GM19467 (cell line): ENCODE measurements at regions not wholly inside any gene's neighbourhood (a gene's known extent, or its start where the extent isn't known, plus 50 kb on each side); places are given as distances from the start of the nearest gene placed in this dataset.

ENCODE experiments used
- ATAC-seq: cut with Tn5 transposase; IDR thresholded peaks from one replicate; pipeline ENCODE4 v1.9.1; 2021; ENCODE audit warnings: mild to moderate bottlenecking, moderate library complexity; ENCODE audit not compliant: unreplicated experiment

DNA sequence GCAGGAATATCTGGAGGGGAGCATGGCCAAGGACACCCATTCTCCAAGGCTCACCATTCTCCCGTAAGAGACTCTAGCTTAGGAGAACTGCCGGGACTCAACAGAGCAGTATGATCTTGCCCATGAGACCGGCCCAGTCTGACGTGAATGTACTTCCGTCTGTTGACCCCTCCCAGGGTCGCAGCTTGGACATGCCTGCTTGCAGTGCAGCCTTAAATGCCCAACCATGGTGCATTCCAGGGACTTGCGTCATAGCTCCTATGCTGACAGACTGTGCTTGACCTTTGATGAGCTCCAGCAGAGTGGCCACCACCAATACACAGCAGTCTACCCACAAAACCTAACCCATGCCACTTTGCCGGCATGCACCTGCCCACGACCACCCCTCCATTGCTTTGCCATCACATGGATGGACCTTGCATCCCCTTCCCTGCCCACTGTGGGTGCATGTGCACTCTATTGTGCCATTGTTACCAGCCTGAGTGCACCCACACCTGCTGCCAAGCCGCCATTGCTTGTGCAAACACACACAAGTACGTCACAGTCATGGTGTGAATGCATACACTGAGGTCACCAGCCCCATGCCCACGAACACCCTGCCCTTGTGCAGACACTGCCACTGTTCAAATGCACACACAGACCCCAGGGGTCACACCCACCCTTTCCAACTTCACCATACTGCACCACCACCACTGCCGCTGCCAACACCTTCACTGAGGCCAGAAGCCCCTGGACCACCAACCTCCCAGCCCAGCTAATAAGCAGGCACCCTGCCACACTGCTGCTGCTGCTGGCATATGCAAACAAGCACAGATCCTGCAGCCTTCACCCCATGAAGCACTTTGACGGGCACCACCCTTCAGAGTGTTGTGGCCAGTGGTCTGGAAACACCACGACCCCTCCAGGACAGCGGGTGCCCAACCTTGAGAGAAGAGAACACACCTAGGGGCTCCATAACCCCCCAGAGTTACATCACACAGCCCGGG is 1141.3 kb downstream of the BRINP3 start:
- no peak for ATAC-seq

DNA sequence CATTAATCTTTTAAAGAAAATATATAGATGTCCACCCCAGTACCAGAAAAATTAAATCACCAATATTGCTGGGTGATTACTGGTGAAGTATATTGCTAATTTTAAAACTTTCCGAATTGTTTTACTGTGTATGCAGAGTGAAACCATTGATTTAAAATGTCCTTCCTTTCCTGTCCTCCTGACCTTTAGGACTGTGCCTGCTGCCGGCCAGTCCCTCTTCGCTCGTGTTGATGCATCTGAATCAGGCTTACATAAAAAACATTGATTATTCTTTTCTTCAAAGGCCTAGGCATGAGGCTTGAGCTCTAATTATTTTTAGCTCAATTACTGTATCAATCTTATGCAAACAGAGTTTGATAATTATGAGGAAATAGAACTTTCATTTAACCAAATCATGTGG is 1128.1 kb downstream of the BRINP3 start:
- ATAC-seq: no peak

- ATAC-seq: no peak
Measured at GRCh38 chr1:189350983-189351616, 1126.6 kb downstream of the BRINP3 start.

GRCh38 chr1:189351960-189352359 is 1125.7 kb downstream of the BRINP3 start:
- no peak for ATAC-seq

GRCh38 chr1:189356206-189356605 is 1121.5 kb downstream of the BRINP3 start:
- ATAC-seq: no peak

DNA sequence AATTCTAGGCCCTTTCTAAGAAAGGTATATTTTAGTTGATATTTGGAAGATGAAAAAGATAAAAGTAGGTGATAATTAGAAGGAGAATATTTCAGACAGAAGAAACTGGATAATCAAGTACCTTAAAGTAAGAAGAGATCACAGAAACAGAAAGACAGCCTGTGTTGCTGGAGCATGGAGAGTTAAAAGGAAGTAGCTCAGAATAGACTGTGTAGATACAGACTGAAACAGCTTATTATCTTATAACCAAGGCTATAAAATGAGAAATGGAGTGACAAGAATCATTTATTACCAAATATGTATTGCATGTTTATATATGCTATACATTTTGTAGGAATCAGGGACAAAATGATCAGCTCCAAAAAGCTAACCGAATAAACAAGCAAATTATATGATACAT is 1120.3 kb downstream of the BRINP3 start:
- no peak for ATAC-seq

GRCh38 chr1:189369612-189370011 is 1108.1 kb downstream of the BRINP3 start:
- ATAC-seq: no peak

GRCh38 chr1:189374816-189375215 is 1102.8 kb downstream of the BRINP3 start:
- no peak for ATAC-seq

- ATAC-seq: no peak
Measured at GRCh38 chr1:189405419-189405818, 1072.2 kb downstream of the BRINP3 start.

- no peak for ATAC-seq
Measured at GRCh38 chr1:189409774-189410173, 1067.9 kb downstream of the BRINP3 start.

GRCh38 chr1:189424746-189425331 is 1052.8 kb downstream of the BRINP3 start:
- no peak for ATAC-seq

- ATAC-seq: no peak
Measured at GRCh38 chr1:189429610-189430009, 1048.1 kb downstream of the BRINP3 start.

GRCh38 chr1:189431447-189431846 is 1046.2 kb downstream of the BRINP3 start:
- ATAC-seq: no peak

DNA sequence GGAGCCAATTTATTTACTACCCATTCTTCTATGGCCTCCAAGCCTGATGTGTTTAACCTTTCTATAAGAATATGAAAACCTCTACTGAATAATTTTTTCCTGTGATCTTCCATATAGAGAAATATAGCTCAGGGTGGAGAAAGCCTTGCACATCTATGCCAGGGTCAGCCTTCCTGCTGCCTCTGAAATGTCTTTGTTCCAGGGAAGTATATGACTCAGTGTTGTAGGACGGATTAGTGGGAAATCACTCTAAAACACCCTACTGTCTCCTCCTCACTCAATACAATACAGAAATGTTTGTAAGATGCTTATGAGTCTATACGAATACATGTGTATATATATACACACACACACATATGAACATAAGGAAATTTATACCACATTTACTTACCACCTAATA is 1044.9 kb downstream of the BRINP3 start:
- no peak for ATAC-seq

- no peak for ATAC-seq
Measured at GRCh38 chr1:189434461-189434860, 1043.2 kb downstream of the BRINP3 start.

- ATAC-seq: no peak
Measured at GRCh38 chr1:189435398-189435797, 1042.3 kb downstream of the BRINP3 start.

DNA sequence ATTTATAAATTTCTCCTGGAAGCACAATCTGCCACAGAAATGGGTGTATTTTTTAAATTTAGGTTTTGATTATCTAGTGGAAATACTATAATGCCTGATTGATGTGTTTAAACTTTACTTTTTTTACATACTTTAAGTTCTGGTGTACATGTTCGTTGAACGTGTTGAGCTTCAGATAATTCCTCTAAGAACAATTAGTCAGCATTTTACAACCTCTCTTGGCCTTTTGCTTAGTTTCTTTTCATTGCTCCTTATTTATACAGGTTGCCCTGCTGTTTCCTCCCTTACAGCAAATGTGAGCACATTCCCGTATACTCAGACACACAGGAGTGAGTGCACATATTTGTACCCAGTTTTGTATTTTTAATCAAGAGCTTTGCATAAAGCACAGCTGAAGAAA is 1038.9 kb downstream of the BRINP3 start:
- no peak for ATAC-seq

GRCh38 chr1:189463166-189463565 is 1014.5 kb downstream of the BRINP3 start:
- no peak for ATAC-seq

- no peak for ATAC-seq
Measured at GRCh38 chr1:189496768-189497167, 980.9 kb downstream of the BRINP3 start.

- no peak for ATAC-seq
Measured at GRCh38 chr1:189499736-189500135, 977.9 kb downstream of the BRINP3 start.

DNA sequence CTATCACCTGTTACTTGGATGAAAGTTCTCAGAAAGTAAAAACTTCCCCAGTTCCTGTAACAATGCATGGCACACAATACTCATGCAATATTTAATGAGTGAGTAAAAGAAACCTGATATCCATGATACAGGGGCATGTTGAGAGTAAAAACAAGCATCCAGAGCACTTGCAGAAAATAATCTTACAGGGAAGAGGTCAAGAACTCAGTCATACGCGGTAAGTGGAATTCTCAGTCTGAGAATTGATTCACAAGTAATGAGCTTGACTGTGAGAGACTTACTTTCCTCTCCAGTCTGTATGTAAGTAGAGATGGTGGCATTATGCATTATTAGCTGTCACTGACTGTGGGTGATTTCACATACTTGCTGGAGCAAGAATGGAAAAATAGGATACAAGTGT is 976.9 kb downstream of the BRINP3 start:
- no peak for ATAC-seq

DNA sequence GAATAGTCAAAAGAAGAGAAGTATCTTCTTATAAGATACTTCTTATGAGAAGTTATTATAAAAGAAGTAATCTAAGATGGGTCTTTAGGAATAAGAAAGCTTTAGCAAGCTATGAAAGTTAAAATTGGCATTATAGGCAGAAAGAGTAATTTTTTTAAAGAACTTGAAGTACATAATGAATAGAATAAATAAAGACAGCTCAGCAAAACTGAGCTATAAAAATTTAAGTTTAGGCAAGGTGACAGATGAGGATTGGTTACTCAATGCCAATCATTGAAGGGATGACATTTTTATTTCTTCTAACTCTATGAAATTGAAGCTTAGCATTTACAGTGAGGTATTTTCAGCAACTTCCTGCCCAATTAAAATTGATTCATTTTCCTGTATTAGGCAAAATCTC is 966.8 kb downstream of the BRINP3 start:
- ATAC-seq: no peak
